Naive thymus-derived CD4-positive, alpha-beta T cell (primary cell): ENCODE measurements at regions not wholly inside any gene's neighbourhood (a gene's known extent, or its start where the extent isn't known, plus 50 kb on each side); places are given as distances from the start of the nearest gene placed in this dataset.

Experiments used
- ATAC-seq: fragments of 150-1000 bp; cut with Tn5 transposase; 2 replicates; pipeline ENCODE4 v1.10.0; 2021; ENCODE audit warnings: mild to moderate bottlenecking, moderate library complexity
- CTCF ChIA-PET: fragments of 350-600 bp; sonication (Branson Sonifier 250); formaldehyde crosslinking; loops from one replicate; lab custom pipeline; 2021; ENCODE audit warnings: antibody characterized with exemption; lab: Charles Lee
- POLR2A ChIA-PET: fragments of 350-600 bp; sonication (Branson Sonifier 250); formaldehyde crosslinking; loops from one replicate; lab custom pipeline; 2021; ENCODE audit warnings: antibody characterized with exemption, inconsistent platforms; lab: Charles Lee
- DNase-seq, 9 donors: peaks; one replicate each; pipeline versions ENCODE4 v3.0.0 to v3.0.0-alpha.2; 2020 to 2022; ENCODE audit warnings: mixed read lengths in 1 of 9
- H3K27ac ChIP-seq: one replicate; pipeline ENCODE4 v1.7.0; 2013; ENCODE audit warnings: mild to moderate bottlenecking, low read depth, low read length, moderate library complexity
- H3K27me3 ChIP-seq, 2 donors: one replicate each; pipeline ENCODE4 v1.7.0; 2013; ENCODE audit warnings: low read length in 2 of 2, mild to moderate bottlenecking in 2 of 2, moderate library complexity in 2 of 2; ENCODE audit not compliant: control insufficient read depth in 2 of 2, insufficient read depth in 2 of 2
- H3K36me3 ChIP-seq, 3 experiments: 1 replicate in 2 of 3; 2 replicates in 1 of 3; pipeline ENCODE4 v1.7.0; 2013; ENCODE audit warnings: low read length in 3 of 3, mild to moderate bottlenecking in 3 of 3, moderate library complexity in 1 of 3; ENCODE audit not compliant: insufficient read depth in 3 of 3, control insufficient read depth in 2 of 3
- H3K4me1 ChIP-seq, 2 donors: one replicate each; pipeline ENCODE4 v1.7.0; 2013; ENCODE audit warnings: low read length in 2 of 2, mild to moderate bottlenecking in 2 of 2, moderate library complexity in 1 of 2; ENCODE audit not compliant: control insufficient read depth in 2 of 2, insufficient read depth in 2 of 2
- H3K4me3 ChIP-seq: 2 replicates; pipeline ENCODE4 v1.7.0; 2013; ENCODE audit warnings: mild to moderate bottlenecking, low read length
- H3K9me3 ChIP-seq, 3 experiments: 1 replicate in 2 of 3; 2 replicates in 1 of 3; pipeline ENCODE4 v1.7.0; 2013; ENCODE audit warnings: low read length in 3 of 3; ENCODE audit not compliant: control insufficient read depth in 2 of 3
- H3K27ac Mint-ChIP-seq, 9 donors: one replicate each; pipeline ENCODE4 v1.8.0; 2020 to 2022; ENCODE audit warnings: mixed read lengths in 9 of 9, mild to moderate bottlenecking in 8 of 9, moderate library complexity in 5 of 9, inconsistent platforms in 2 of 9
- H3K27me3 Mint-ChIP-seq, 5 donors: one replicate each; pipeline ENCODE4 v1.8.0; 2021 to 2022; ENCODE audit warnings: mixed read lengths in 5 of 5, mild to moderate bottlenecking in 1 of 5
- H3K36me3 Mint-ChIP-seq, 5 donors: one replicate each; pipeline ENCODE4 v1.8.0; 2020 to 2022; ENCODE audit warnings: mixed read lengths in 5 of 5, mild to moderate bottlenecking in 3 of 5, inconsistent platforms in 1 of 5
- H3K4me1 Mint-ChIP-seq, 7 donors: one replicate each; pipeline ENCODE4 v1.8.0; 2020 to 2022; ENCODE audit warnings: mixed read lengths in 7 of 7, mild to moderate bottlenecking in 3 of 7, inconsistent platforms in 1 of 7
- H3K4me3 Mint-ChIP-seq, 10 donors: one replicate each; pipeline ENCODE4 v1.8.0; 2020 to 2022; ENCODE audit warnings: mild to moderate bottlenecking in 10 of 10, mixed read lengths in 10 of 10, moderate library complexity in 6 of 10, inconsistent platforms in 2 of 10
- H3K9me3 Mint-ChIP-seq, 11 donors: one replicate each; pipeline ENCODE4 v1.8.0; 2020 to 2022; ENCODE audit warnings: mixed read lengths in 11 of 11, mild to moderate bottlenecking in 4 of 11, inconsistent platforms in 1 of 11, moderate library complexity in 1 of 11
- intact Hi-C, 2 donors: fragments of 100-400 bp; cut with micrococcal nuclease; formaldehyde crosslinking; loops; one replicate each; pipeline ENCODE4 v1.15.1; 2023

- no peak for DNase-seq
- H3K27ac Mint-ChIP-seq = no peak overlapping the region
- ChIA-PET POLR2A (no interaction called here), CTCF (no interaction called here)
- H3K27me3 ChIP-seq = no peaks in the 10 kb centered on the region
- H3K4me1 Mint-ChIP-seq = no peaks in the 10 kb centered on the region
- H3K4me3 ChIP-seq = no peak overlapping the region
- H3K36me3 ChIP-seq = no peaks in the 10 kb centered on the region
- no peaks in the 10 kb centered on the region for H3K9me3 ChIP-seq
- H3K9me3 Mint-ChIP-seq = peaks cover 0 to 6% (median 0%) of the 10 kb centered on the region in 11 donors
- intact Hi-C loops = no loop called here
- H3K36me3 Mint-ChIP-seq = no peaks in the 10 kb centered on the region
- H3K27ac ChIP-seq = no peak overlapping the region
- H3K27me3 Mint-ChIP-seq = peaks cover 0 to 6% (median 4%) of the 10 kb centered on the region in 5 donors
- no peaks in the 10 kb centered on the region for H3K4me1 ChIP-seq
- ATAC-seq = no peak
- H3K4me3 Mint-ChIP-seq = no peak overlapping the region
Measured at GRCh38 chr18:6486313-6486712, 71.6 kb upstream of the L3MBTL4 start.

GRCh38 chr18:6486764-6487426 lies 72.2 kb upstream of the L3MBTL4 start:
- CTCF ChIA-PET = no interaction called here
- Mint-ChIP-seq H3K4me1 (no peaks in the 10 kb centered on the region), H3K9me3 (peaks cover 0 to 4% (median 0%) of the 10 kb centered on the region in 11 donors), H3K36me3 (no peaks in the 10 kb centered on the region), H3K27ac (no peak overlapping the region), H3K4me3 (no peak overlapping the region), H3K27me3 (peaks cover 0 to 6% (median 4%) of the 10 kb centered on the region in 5 donors)
- Histone ChIP-seq H3K27me3 (no peaks in the 10 kb centered on the region), H3K27ac (no peak overlapping the region), H3K9me3 (no peaks in the 10 kb centered on the region), H3K4me3 (no peak overlapping the region), H3K4me1 (no peaks in the 10 kb centered on the region), H3K36me3 (no peaks in the 10 kb centered on the region)
- no peak for ATAC-seq
- intact Hi-C loops = no loop called here
- POLR2A ChIA-PET = no interaction called here
- DNase-seq = no peak

- POLR2A ChIA-PET = no interaction called here
Measured at GRCh38 chr18:6487968-6488367, 73.3 kb upstream of the L3MBTL4 start.

GRCh38 chr18:6488956-6489355 lies 74.2 kb upstream of the L3MBTL4 start:
- ATAC-seq (no peak), DNase-seq (no peak)
- H3K27me3 Mint-ChIP-seq = peaks cover 0 to 6% (median 4%) of the 10 kb centered on the region in 5 donors
- Histone ChIP-seq H3K27me3 (no peaks in the 10 kb centered on the region), H3K27ac (no peak overlapping the region), H3K9me3 (no peaks in the 10 kb centered on the region), H3K36me3 (no peaks in the 10 kb centered on the region), H3K4me1 (no peaks in the 10 kb centered on the region), H3K4me3 (no peak overlapping the region)
- H3K36me3 Mint-ChIP-seq = no peaks in the 10 kb centered on the region
- intact Hi-C loops = no loop called here
- CTCF ChIA-PET = no interaction called here
- no peaks in the 10 kb centered on the region for H3K4me1 Mint-ChIP-seq
- POLR2A ChIA-PET = no interaction called here
- no peak overlapping the region for H3K27ac Mint-ChIP-seq
- no peak overlapping the region for H3K4me3 Mint-ChIP-seq
- peaks cover 0 to 4% (median 0%) of the 10 kb centered on the region in 11 donors for H3K9me3 Mint-ChIP-seq

More at GRCh38 chr18:6487968-6488367, 73.3 kb upstream of the L3MBTL4 start:
- intact Hi-C loops = no loop called here
- CTCF ChIA-PET = no interaction called here
- peaks cover 0 to 6% (median 4%) of the 10 kb centered on the region in 5 donors for H3K27me3 Mint-ChIP-seq
- peaks cover 0 to 4% (median 0%) of the 10 kb centered on the region in 11 donors for H3K9me3 Mint-ChIP-seq
- Histone ChIP-seq H3K27ac (no peak overlapping the region), H3K9me3 (no peaks in the 10 kb centered on the region), H3K4me1 (no peaks in the 10 kb centered on the region), H3K4me3 (no peak overlapping the region), H3K36me3 (no peaks in the 10 kb centered on the region), H3K27me3 (no peaks in the 10 kb centered on the region)
- ATAC-seq (no peak), DNase-seq (no peak)
- H3K27ac Mint-ChIP-seq = no peak overlapping the region
- no peaks in the 10 kb centered on the region for H3K4me1 Mint-ChIP-seq
- H3K36me3 Mint-ChIP-seq = no peaks in the 10 kb centered on the region
- no peak overlapping the region for H3K4me3 Mint-ChIP-seq

GRCh38 chr18:6489977-6490376 lies 75.3 kb upstream of the L3MBTL4 start:
- peaks cover 0 to 6% (median 4%) of the 10 kb centered on the region in 5 donors for H3K27me3 Mint-ChIP-seq
- intact Hi-C loops = no loop called here
- POLR2A ChIA-PET = no interaction called here

GRCh38 chr18:6493194-6493593 lies 78.5 kb upstream of the L3MBTL4 start:
- no peaks in the 10 kb centered on the region for H3K4me1 Mint-ChIP-seq
- intact Hi-C loops = no loop called here
- H3K36me3 Mint-ChIP-seq = no peaks in the 10 kb centered on the region
- Histone ChIP-seq H3K4me1 (no peaks in the 10 kb centered on the region), H3K4me3 (no peak overlapping the region), H3K27me3 (no peaks in the 10 kb centered on the region), H3K36me3 (no peaks in the 10 kb centered on the region), H3K9me3 (no peaks in the 10 kb centered on the region), H3K27ac (no peak overlapping the region)
- H3K27me3 Mint-ChIP-seq = peaks cover 0 to 5% (median 0%) of the 10 kb centered on the region in 5 donors
- peaks cover 0 to 3% (median 0%) of the 10 kb centered on the region in 11 donors for H3K9me3 Mint-ChIP-seq
- H3K27ac Mint-ChIP-seq = no peak overlapping the region
- DNase-seq (no peak), ATAC-seq (no peak)
- H3K4me3 Mint-ChIP-seq = no peak overlapping the region
- ChIA-PET CTCF (no interaction called here), POLR2A (no interaction called here)

More at GRCh38 chr18:6489977-6490376, 75.3 kb upstream of the L3MBTL4 start:
- H3K4me3 Mint-ChIP-seq = no peak overlapping the region
- no peak overlapping the region for H3K4me3 ChIP-seq
- no peak for DNase-seq
- H3K9me3 Mint-ChIP-seq = peaks cover 0 to 4% (median 0%) of the 10 kb centered on the region in 11 donors
- no peaks in the 10 kb centered on the region for H3K4me1 Mint-ChIP-seq
- H3K4me1 ChIP-seq = no peaks in the 10 kb centered on the region
- H3K9me3 ChIP-seq = no peaks in the 10 kb centered on the region
- CTCF ChIA-PET = no interaction called here
- no peak overlapping the region for H3K27ac Mint-ChIP-seq
- ATAC-seq = no peak
- H3K36me3 Mint-ChIP-seq = no peaks in the 10 kb centered on the region
- no peaks in the 10 kb centered on the region for H3K27me3 ChIP-seq
- no peak overlapping the region for H3K27ac ChIP-seq
- H3K36me3 ChIP-seq = no peaks in the 10 kb centered on the region

- H3K27ac ChIP-seq = no peak overlapping the region
- H3K27me3 Mint-ChIP-seq = peaks cover 0 to 4% (median 0%) of the 10 kb centered on the region in 5 donors
- intact Hi-C loops = no loop called here
- no peak for ATAC-seq
- no peak overlapping the region for H3K27ac Mint-ChIP-seq
- H3K9me3 ChIP-seq = no peaks in the 10 kb centered on the region
- DNase-seq = no peak
- no peaks in the 10 kb centered on the region for H3K36me3 ChIP-seq
- no peak overlapping the region for H3K4me3 Mint-ChIP-seq
- ChIA-PET CTCF (no interaction called here), POLR2A (no interaction called here)
- no peaks in the 10 kb centered on the region for H3K36me3 Mint-ChIP-seq
- H3K4me1 Mint-ChIP-seq = no peaks in the 10 kb centered on the region
- H3K4me1 ChIP-seq = no peaks in the 10 kb centered on the region
- peaks cover 0 to 2% (median 0%) of the 10 kb centered on the region in 11 donors for H3K9me3 Mint-ChIP-seq
- H3K4me3 ChIP-seq = no peak overlapping the region
- H3K27me3 ChIP-seq = no peaks in the 10 kb centered on the region
Measured at GRCh38 chr18:6495536-6495935, 80.8 kb upstream of the L3MBTL4 start.
